GM19463 (cell line): ENCODE measurements at regions not wholly inside any gene's neighbourhood (a gene's known extent, or its start where the extent isn't known, plus 50 kb on each side); places are given as distances from the start of the nearest gene placed in this dataset.

Experiments
- ATAC-seq: cut with Tn5 transposase; IDR thresholded peaks from one replicate; pipeline ENCODE4 v1.9.1; 2021; ENCODE audit warnings: mild to moderate bottlenecking, moderate library complexity; ENCODE audit not compliant: unreplicated experiment

GRCh38 chr6:1545654-1546053, 64.1 kb upstream of the FOXC1 start:
- no peak for ATAC-seq

GRCh38 chr6:1547785-1548184, 61.9 kb upstream of the FOXC1 start:
- ATAC-seq: no peak

- ATAC-seq: no peak
Measured at GRCh38 chr6:1551249-1551648, 58.5 kb upstream of the FOXC1 start.

GRCh38 chr6:1552296-1552761, 57.4 kb upstream of the FOXC1 start:
- no peak for ATAC-seq

GRCh38 chr6:1553562-1554083, 56.1 kb upstream of the FOXC1 start:
- ATAC-seq: no peak

GRCh38 chr6:1554141-1554475, 55.6 kb upstream of the FOXC1 start:
- peak; percentile 53 for ATAC-seq

GRCh38 chr6:1554476-1555310, 55.0 kb upstream of the FOXC1 start:
- no peak for ATAC-seq

- ATAC-seq: no peak
Measured at GRCh38 chr6:1558388-1558787, 51.3 kb upstream of the FOXC1 start.
